Gastroesophageal sphincter (tissue), 3 donors: ENCODE measurements at regions not wholly inside any gene's neighbourhood (a gene's known extent, or its start where the extent isn't known, plus 50 kb on each side); places are given as distances from the start of the nearest gene placed in this dataset.

ENCODE experiments used
- POLR2A ChIP-seq, 2 donors: fragments of 450-650 bp; IDR thresholded peaks; one replicate each; pipeline ENCODE4 v1.6.1; 2017; ENCODE audit warnings: antibody characterized with exemption in 2 of 2, mild to moderate bottlenecking in 2 of 2, moderate library complexity in 1 of 2
- POLR2AphosphoS5 ChIP-seq: sonication (generic); formaldehyde crosslinking; IDR thresholded peaks from one replicate; pipeline ENCODE4 v1.6.1; 2017; ENCODE audit warnings: antibody characterized with exemption
- TF ChIP-seq, protein P1 (sequence below), 4 experiments: fragments of 200-600 bp in 2 of 4; fragments of 450-650 bp in 2 of 4; sonication (generic) in 1 of 4; IDR thresholded peaks; one replicate each; pipeline ENCODE4 v1.5.1; 2017 to 2019; ENCODE audit warnings: antibody characterized with exemption in 4 of 4, mild to moderate bottlenecking in 2 of 4, moderate library complexity in 2 of 4

DNA sequence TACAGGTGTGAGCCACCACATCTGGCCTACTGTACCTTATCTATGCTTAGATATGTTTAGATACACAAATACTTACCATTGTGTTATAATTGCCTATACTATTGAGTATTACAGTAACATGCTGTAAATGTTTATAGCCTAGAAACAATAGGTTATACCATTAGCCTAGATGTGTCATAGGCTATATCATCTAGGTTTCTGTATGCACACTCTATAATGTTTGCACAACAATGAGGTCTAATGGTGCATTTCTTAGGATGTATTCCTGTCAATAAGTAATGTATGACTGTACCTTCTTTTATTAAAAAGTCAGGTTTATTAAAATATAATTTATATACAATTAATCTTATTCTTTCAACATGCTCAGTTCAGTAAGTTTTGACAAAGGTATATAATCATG, 683.1 kb downstream of the LRRC70 start:
- TF ChIP-seq POLR2A (IDR thresholded peaks at IDR 0.05) (no peak), POLR2AphosphoS5 (no peak)
- TF ChIP-seq, protein P1, sequence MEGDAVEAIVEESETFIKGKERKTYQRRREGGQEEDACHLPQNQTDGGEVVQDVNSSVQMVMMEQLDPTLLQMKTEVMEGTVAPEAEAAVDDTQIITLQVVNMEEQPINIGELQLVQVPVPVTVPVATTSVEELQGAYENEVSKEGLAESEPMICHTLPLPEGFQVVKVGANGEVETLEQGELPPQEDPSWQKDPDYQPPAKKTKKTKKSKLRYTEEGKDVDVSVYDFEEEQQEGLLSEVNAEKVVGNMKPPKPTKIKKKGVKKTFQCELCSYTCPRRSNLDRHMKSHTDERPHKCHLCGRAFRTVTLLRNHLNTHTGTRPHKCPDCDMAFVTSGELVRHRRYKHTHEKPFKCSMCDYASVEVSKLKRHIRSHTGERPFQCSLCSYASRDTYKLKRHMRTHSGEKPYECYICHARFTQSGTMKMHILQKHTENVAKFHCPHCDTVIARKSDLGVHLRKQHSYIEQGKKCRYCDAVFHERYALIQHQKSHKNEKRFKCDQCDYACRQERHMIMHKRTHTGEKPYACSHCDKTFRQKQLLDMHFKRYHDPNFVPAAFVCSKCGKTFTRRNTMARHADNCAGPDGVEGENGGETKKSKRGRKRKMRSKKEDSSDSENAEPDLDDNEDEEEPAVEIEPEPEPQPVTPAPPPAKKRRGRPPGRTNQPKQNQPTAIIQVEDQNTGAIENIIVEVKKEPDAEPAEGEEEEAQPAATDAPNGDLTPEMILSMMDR (IDR thresholded peaks at IDR 0.05), result no peak
